Fibroblast of lung (primary cell): ENCODE measurements at regions not wholly inside any gene's neighbourhood (a gene's known extent, or its start where the extent isn't known, plus 50 kb on each side); places are given as distances from the start of the nearest gene placed in this dataset.
A peak's percentile ranks its signal among the peaks of the same experiment; 100 is the strongest.

Source experiments
- DNase-seq, 2 donors: peaks; one replicate each; pipeline versions ENCODE4 v3.0.0 to v3.0.0-alpha.2; 2010; ENCODE audit warnings: low read depth in 2 of 2
- H2AFZ ChIP-seq: 2 replicates; pipeline ENCODE4 v1.5.1; 2012; ENCODE audit warnings: low read length, control low read depth, inconsistent platforms
- H3K27ac ChIP-seq: 2 replicates; pipeline ENCODE4 v1.5.1; 2011; ENCODE audit warnings: low read length, control low read depth; ENCODE audit not compliant: insufficient read depth
- H3K27me3 ChIP-seq: 2 replicates; pipeline ENCODE4 v1.5.1; 2011; ENCODE audit warnings: mild to moderate bottlenecking, low read length; ENCODE audit not compliant: control insufficient read depth, insufficient read depth
- H3K36me3 ChIP-seq: 2 replicates; pipeline ENCODE4 v1.5.1; 2011; ENCODE audit warnings: low read length; ENCODE audit not compliant: control insufficient read depth, insufficient read depth
- H3K4me1 ChIP-seq: 2 replicates; pipeline ENCODE4 v1.5.1; 2011; ENCODE audit warnings: low read length; ENCODE audit not compliant: control insufficient read depth, insufficient read depth; ENCODE audit errors: extremely low read depth
- H3K4me2 ChIP-seq: 2 replicates; pipeline ENCODE4 v1.5.1; 2011; ENCODE audit warnings: low read length, control low read depth; ENCODE audit not compliant: insufficient read depth; ENCODE audit errors: extremely low read depth
- H3K4me3 ChIP-seq, 4 experiments: fragments of 200-600 bp in 1 of 4; sonication (generic) in 1 of 4; replicated peaks in 1 of 4; 2 replicates each; pipeline ENCODE4 v1.5.1; 2011 to 2016; ENCODE audit warnings: low read length in 4 of 4, low read depth in 3 of 4, mild to moderate bottlenecking in 3 of 4, control low read depth in 2 of 4, inconsistent platforms in 1 of 4, mixed read lengths in 1 of 4; ENCODE audit not compliant: insufficient read depth in 1 of 4; ENCODE audit errors: control extremely low read depth in 1 of 4
- H3K79me2 ChIP-seq: 2 replicates; pipeline ENCODE4 v1.5.1; 2012; ENCODE audit warnings: mild to moderate bottlenecking, low read length, inconsistent platforms; ENCODE audit not compliant: control insufficient read depth, insufficient read depth
- H3K9ac ChIP-seq: 2 replicates; pipeline ENCODE4 v1.5.1; 2011; ENCODE audit warnings: mild to moderate bottlenecking, low read length, control low read depth; ENCODE audit not compliant: insufficient read depth
- H3K9me3 ChIP-seq: 2 replicates; pipeline ENCODE4 v1.5.1; 2012; ENCODE audit warnings: low read depth, low read length; ENCODE audit not compliant: control insufficient read depth, insufficient read depth
- H4K20me1 ChIP-seq: 2 replicates; pipeline ENCODE4 v1.5.1; 2011; ENCODE audit warnings: low read length; ENCODE audit not compliant: control insufficient read depth, insufficient read depth; ENCODE audit errors: extremely low read depth
- CTCF ChIP-seq, 2 donors: IDR thresholded peaks in 1 of 2; conservative IDR thresholded peaks in 1 of 2; 1 replicate in 1 of 2; 2 replicates in 1 of 2; pipeline ENCODE4 v1.5.1; 2011 to 2012; ENCODE audit warnings: low read length in 2 of 2, control low read depth in 1 of 2, inconsistent platforms in 1 of 2, low read depth in 1 of 2, mild to moderate bottlenecking in 1 of 2
- EZH2 ChIP-seq: IDR thresholded peaks from 2 replicates; pipeline ENCODE4 v1.5.1; 2012; ENCODE audit warnings: low read length, control low read depth, mild to moderate bottlenecking; ENCODE audit errors: missing control alignments

- H2AFZ ChIP-seq: no peak overlapping the region
- H3K27ac ChIP-seq: no peak overlapping the region
- H3K27me3 ChIP-seq: no peaks in the 10 kb centered on the region
- TF ChIP-seq EZH2: no peak
- no peak for TF ChIP-seq CTCF (conservative IDR thresholded peaks at IDR 0.05 in 1 of 2, IDR thresholded peaks at IDR 0.05 in 1 of 2; ENCODE audit: low read depth in 1 of 2, low read length in 2 of 2)
- no peaks in the 10 kb centered on the region for H3K79me2 ChIP-seq
- no peaks in the 10 kb centered on the region for H4K20me1 ChIP-seq
- no peaks in the 10 kb centered on the region for H3K4me1 ChIP-seq
- no peak for DNase-seq
- no peak overlapping the region for H3K9ac ChIP-seq
- H3K4me2 ChIP-seq: no peak overlapping the region
- H3K9me3 ChIP-seq: no peaks in the 10 kb centered on the region
- no peaks in the 10 kb centered on the region for H3K36me3 ChIP-seq
- H3K4me3 ChIP-seq: no peak overlapping the region
These were observed 640.6 kb downstream of the EPHA4 start for GRCh38 chr2:220931491-220931890.

- no peaks in the 10 kb centered on the region for H3K79me2 ChIP-seq
- H3K36me3 ChIP-seq: no peaks in the 10 kb centered on the region
- H3K4me3 ChIP-seq: no peak overlapping the region
- no peaks in the 10 kb centered on the region for H3K27me3 ChIP-seq
- no peak overlapping the region for H2AFZ ChIP-seq
- no peak for DNase-seq
- no peaks in the 10 kb centered on the region for H3K4me1 ChIP-seq
- no peak overlapping the region for H3K4me2 ChIP-seq
- H3K9ac ChIP-seq: no peak overlapping the region
- H4K20me1 ChIP-seq: no peaks in the 10 kb centered on the region
- no peak overlapping the region for H3K27ac ChIP-seq
- TF ChIP-seq EZH2 (no peak), CTCF (conservative IDR thresholded peaks at IDR 0.05 in 1 of 2, IDR thresholded peaks at IDR 0.05 in 1 of 2; ENCODE audit: low read depth in 1 of 2, low read length in 2 of 2) (no peak)
- H3K9me3 ChIP-seq: no peaks in the 10 kb centered on the region
These were observed 640.1 kb downstream of the EPHA4 start for GRCh38 chr2:220932041-220932440.

- Histone ChIP-seq H3K4me1 (no peaks in the 10 kb centered on the region), H3K36me3 (no peaks in the 10 kb centered on the region), H3K4me3 (no peak overlapping the region), H3K9ac (no peak overlapping the region), H4K20me1 (no peaks in the 10 kb centered on the region), H3K27me3 (no peaks in the 10 kb centered on the region), H3K27ac (no peak overlapping the region), H3K4me2 (no peak overlapping the region), H3K9me3 (no peaks in the 10 kb centered on the region), H3K79me2 (no peaks in the 10 kb centered on the region), H2AFZ (no peak overlapping the region)
- TF ChIP-seq EZH2 (no peak), CTCF (conservative IDR thresholded peaks at IDR 0.05 in 1 of 2, IDR thresholded peaks at IDR 0.05 in 1 of 2; ENCODE audit: low read depth in 1 of 2, low read length in 2 of 2) (no peak)
- peak; percentile 16 to 20 for DNase-seq
These were observed 636.2 kb downstream of the EPHA4 start for GRCh38 chr2:220935789-220936321.
